Breast epithelium (tissue), 4 donors: ENCODE measurements at regions not wholly inside any gene's neighbourhood (a gene's known extent, or its start where the extent isn't known, plus 50 kb on each side); places are given as distances from the start of the nearest gene placed in this dataset.

Experiments
- DNase-seq, 2 donors: peaks; one replicate each; pipeline ENCODE4 v3.0.0-alpha.2; 2019; ENCODE audit warnings: low spot score in 2 of 2
- H3K27ac ChIP-seq, 2 donors: fragments of 200-600 bp; sonication (generic) in 1 of 2; one replicate each; pipeline ENCODE4 v1.5.1; 2016 to 2019; ENCODE audit warnings: mild to moderate bottlenecking in 1 of 2
- H3K27me3 ChIP-seq, 2 donors: fragments of 200-600 bp; sonication (generic) in 1 of 2; one replicate each; pipeline versions ENCODE4 v1.5.1 to v1.6.0; 2017 to 2019; ENCODE audit warnings: control low read depth in 1 of 2, mild to moderate bottlenecking in 1 of 2
- H3K36me3 ChIP-seq: fragments of 200-600 bp; one replicate; pipeline ENCODE4 v1.5.1; 2019
- H3K4me1 ChIP-seq, 2 donors: fragments of 200-600 bp; sonication (generic); one replicate each; pipeline ENCODE4 v1.5.1; 2016 to 2019; ENCODE audit warnings: control low read depth in 1 of 2
- H3K4me3 ChIP-seq, 3 donors: fragments of 200-600 bp; sonication (generic); 1 replicate in 2 of 3; 2 replicates in 1 of 3; pipeline ENCODE4 v1.5.1; 2016 to 2019; ENCODE audit warnings: mild to moderate bottlenecking in 3 of 3, moderate library complexity in 2 of 3
- H3K9me3 ChIP-seq, 2 donors: fragments of 200-600 bp; sonication (generic) in 1 of 2; one replicate each; pipeline ENCODE4 v1.5.1; 2016 to 2019; ENCODE audit warnings: control low read depth in 1 of 2
- CTCF ChIP-seq, 3 donors: fragments of 450-650 bp; IDR thresholded peaks; one replicate each; pipeline ENCODE4 v1.5.1; 2016 to 2017; ENCODE audit warnings: antibody characterized with exemption in 3 of 3, mild to moderate bottlenecking in 3 of 3, moderate library complexity in 3 of 3
- POLR2A ChIP-seq: fragments of 450-650 bp; IDR thresholded peaks from one replicate; pipeline ENCODE4 v1.6.1; 2016; ENCODE audit warnings: antibody characterized with exemption, mild to moderate bottlenecking, moderate library complexity
- POLR2AphosphoS5 ChIP-seq, 3 donors: sonication (generic); formaldehyde crosslinking; IDR thresholded peaks; one replicate each; pipeline ENCODE4 v1.6.1; 2017; ENCODE audit warnings: antibody characterized with exemption in 3 of 3
- intact Hi-C: fragments of 100-400 bp; cut with DNase I; formaldehyde crosslinking; loops from one replicate; pipeline ENCODE4 v1.15.1; 2023; ENCODE audit warnings: low total_unique reads

- intact Hi-C loops, result loop anchor here (10.0 kb wide), 1 partner anchor 1862 kb away; no protein-coding TSS in a partner anchor
- Histone ChIP-seq H3K36me3 (no peaks in the 10 kb centered on the region), H3K9me3 (no peaks in the 10 kb centered on the region), H3K4me1 (no peaks in the 10 kb centered on the region), H3K27me3 (no peaks in the 10 kb centered on the region), H3K27ac (peak overlapping the region in 1 of 2 donors; percentile 19), H3K4me3 (no peak overlapping the region)
- peak in 1 of 2 donors; percentile 27 for DNase-seq
- TF ChIP-seq CTCF (IDR thresholded peaks at IDR 0.05), result no peak
- no peak for TF ChIP-seq POLR2A
- no peak for TF ChIP-seq POLR2AphosphoS5 (IDR thresholded peaks at IDR 0.05)
Observed at GRCh38 chr2:129857200-129857599, 122.3 kb upstream of the RAB6C start.

GRCh38 chr2:129859175-129859574 is 120.3 kb upstream of the RAB6C start:
- Histone ChIP-seq H3K4me1 (no peaks in the 10 kb centered on the region), H3K27me3 (no peaks in the 10 kb centered on the region), H3K36me3 (no peaks in the 10 kb centered on the region), H3K4me3 (no peak overlapping the region), H3K9me3 (no peaks in the 10 kb centered on the region), H3K27ac (no peak overlapping the region)
- TF ChIP-seq CTCF (IDR thresholded peaks at IDR 0.05) (no peak), POLR2AphosphoS5 (IDR thresholded peaks at IDR 0.05) (no peak), POLR2A (no peak)
- no peak for DNase-seq
- intact Hi-C loops, result loop anchor here (10.0 kb wide), 1 partner anchor 1864 kb away; no protein-coding TSS in a partner anchor

GRCh38 chr2:129860088-129860487 is 119.4 kb upstream of the RAB6C start:
- no peaks in the 10 kb centered on the region for H3K4me1 ChIP-seq
- DNase-seq, result no peak
- H3K4me3 ChIP-seq, result no peak overlapping the region
- no peaks in the 10 kb centered on the region for H3K27me3 ChIP-seq
- no peaks in the 10 kb centered on the region for H3K9me3 ChIP-seq
- no peaks in the 10 kb centered on the region for H3K36me3 ChIP-seq
- H3K27ac ChIP-seq, result no peak overlapping the region
- intact Hi-C loops, result no loop called here
- TF ChIP-seq POLR2A, result no peak
- TF ChIP-seq POLR2AphosphoS5 (IDR thresholded peaks at IDR 0.05), result no peak
- no peak for TF ChIP-seq CTCF (IDR thresholded peaks at IDR 0.05)

- Histone ChIP-seq H3K36me3 (no peaks in the 10 kb centered on the region), H3K27ac (no peak overlapping the region), H3K4me1 (no peaks in the 10 kb centered on the region), H3K4me3 (no peak overlapping the region), H3K9me3 (no peaks in the 10 kb centered on the region), H3K27me3 (no peaks in the 10 kb centered on the region)
- no peak for DNase-seq
- no peak for TF ChIP-seq POLR2AphosphoS5 (IDR thresholded peaks at IDR 0.05)
- no peak for TF ChIP-seq CTCF (IDR thresholded peaks at IDR 0.05)
- TF ChIP-seq POLR2A, result no peak
- intact Hi-C loops, result no loop called here
Observed at GRCh38 chr2:129861666-129862288, 117.7 kb upstream of the RAB6C start.

GRCh38 chr2:129862668-129863067 is 116.8 kb upstream of the RAB6C start:
- H3K36me3 ChIP-seq, result no peaks in the 10 kb centered on the region
- H3K27ac ChIP-seq, result no peak overlapping the region
- no peaks in the 10 kb centered on the region for H3K27me3 ChIP-seq
- intact Hi-C loops, result no loop called here
- no peak overlapping the region for H3K4me3 ChIP-seq
- DNase-seq, result no peak
- no peaks in the 10 kb centered on the region for H3K9me3 ChIP-seq
- no peak for TF ChIP-seq CTCF (IDR thresholded peaks at IDR 0.05)
- H3K4me1 ChIP-seq, result no peaks in the 10 kb centered on the region
